ENCODE measurements at regions not wholly inside any gene's neighbourhood (a gene's known extent, or its start where the extent isn't known, plus 50 kb on each side); places are given as distances from the start of the nearest gene placed in this dataset.

GRCh38 chr18:67140495-67140894 lies 376.0 kb downstream of the DSEL start:
- H3K4me1 ChIP-seq, result no peaks in the 10 kb centered on the region
- ATAC-seq (ENCODE audit: low FRiP score in 2 of 2) (no peak), DNase-seq (no peak)
- no peaks in the 10 kb centered on the region for H3K9me3 ChIP-seq
- H3K36me3 ChIP-seq, result no peaks in the 10 kb centered on the region
- no peak for TF ChIP-seq EP300 (IDR thresholded peaks at IDR 0.05)
- no peak for TF ChIP-seq POLR2A (IDR thresholded peaks at IDR 0.05)
- TF ChIP-seq POLR2AphosphoS5 (IDR thresholded peaks at IDR 0.05), result no peak
- TF ChIP-seq, protein P1, sequence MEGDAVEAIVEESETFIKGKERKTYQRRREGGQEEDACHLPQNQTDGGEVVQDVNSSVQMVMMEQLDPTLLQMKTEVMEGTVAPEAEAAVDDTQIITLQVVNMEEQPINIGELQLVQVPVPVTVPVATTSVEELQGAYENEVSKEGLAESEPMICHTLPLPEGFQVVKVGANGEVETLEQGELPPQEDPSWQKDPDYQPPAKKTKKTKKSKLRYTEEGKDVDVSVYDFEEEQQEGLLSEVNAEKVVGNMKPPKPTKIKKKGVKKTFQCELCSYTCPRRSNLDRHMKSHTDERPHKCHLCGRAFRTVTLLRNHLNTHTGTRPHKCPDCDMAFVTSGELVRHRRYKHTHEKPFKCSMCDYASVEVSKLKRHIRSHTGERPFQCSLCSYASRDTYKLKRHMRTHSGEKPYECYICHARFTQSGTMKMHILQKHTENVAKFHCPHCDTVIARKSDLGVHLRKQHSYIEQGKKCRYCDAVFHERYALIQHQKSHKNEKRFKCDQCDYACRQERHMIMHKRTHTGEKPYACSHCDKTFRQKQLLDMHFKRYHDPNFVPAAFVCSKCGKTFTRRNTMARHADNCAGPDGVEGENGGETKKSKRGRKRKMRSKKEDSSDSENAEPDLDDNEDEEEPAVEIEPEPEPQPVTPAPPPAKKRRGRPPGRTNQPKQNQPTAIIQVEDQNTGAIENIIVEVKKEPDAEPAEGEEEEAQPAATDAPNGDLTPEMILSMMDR (IDR thresholded peaks at IDR 0.05), result no peak
- H3K27me3 ChIP-seq, result no peaks in the 10 kb centered on the region
- 79 to 90% methylated on average over 2 of the region's 2 CpGs for WGBS, 2 donors
- H3K27ac ChIP-seq, result no peak overlapping the region
- no peak overlapping the region for H3K4me3 ChIP-seq

DNA sequence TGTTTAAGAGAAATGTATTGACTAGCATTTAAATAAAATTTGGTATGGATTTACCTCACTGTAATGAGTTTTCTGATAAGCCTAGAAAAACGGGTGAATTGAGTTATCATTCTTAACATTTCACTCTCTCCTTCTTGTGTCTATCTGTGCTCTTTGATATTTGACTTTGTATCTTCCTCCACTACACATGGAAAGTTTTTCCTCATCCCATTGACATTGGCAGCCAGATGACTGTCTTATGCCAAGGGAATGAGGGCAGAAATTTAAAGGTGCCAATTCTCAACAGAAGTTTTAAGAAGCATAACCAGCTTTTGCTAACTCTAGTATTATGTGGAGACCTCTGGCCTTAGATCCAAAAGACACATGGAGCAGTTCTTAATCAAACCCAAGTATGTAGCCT lies 376.6 kb downstream of the DSEL start:
- 72% methylated on average over 1 of the region's 1 CpG for WGBS, 2 donors
- no peak overlapping the region for H3K27ac ChIP-seq
- DNase-seq (no peak), ATAC-seq (ENCODE audit: low FRiP score in 2 of 2) (no peak)
- TF ChIP-seq, protein P1 (IDR thresholded peaks at IDR 0.05), result no peak
- no peaks in the 10 kb centered on the region for H3K9me3 ChIP-seq
- no peaks in the 10 kb centered on the region for H3K4me1 ChIP-seq
- H3K27me3 ChIP-seq, result no peaks in the 10 kb centered on the region
- H3K4me3 ChIP-seq, result no peak overlapping the region
- no peaks in the 10 kb centered on the region for H3K36me3 ChIP-seq

DNA sequence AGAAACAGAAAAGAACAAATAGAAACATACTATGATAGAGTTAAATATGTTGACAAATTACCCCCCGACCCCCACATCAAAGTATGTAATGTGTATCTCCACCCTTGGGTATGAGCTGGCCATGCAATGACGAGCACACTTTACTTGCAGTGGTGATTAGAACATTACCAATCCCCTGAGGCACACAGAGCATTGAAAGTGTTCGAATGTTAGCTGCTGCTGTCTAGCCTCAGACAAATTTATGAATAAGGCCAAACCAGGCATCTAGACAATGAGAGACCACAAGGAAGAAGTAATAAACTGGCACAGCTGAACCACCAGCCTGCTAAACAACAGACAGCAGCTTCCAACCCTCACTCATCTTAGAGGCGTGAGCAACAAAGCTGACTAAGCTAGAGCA lies 380.5 kb downstream of the DSEL start:
- whole genome bisulfite sequencing, 2 donors, result 61 to 62% methylated on average over 4 of the region's 4 CpGs
- DNase-seq (no peak), ATAC-seq (ENCODE audit: low FRiP score in 2 of 2) (no peak)
- H3K4me1 ChIP-seq, result no peaks in the 10 kb centered on the region
- H3K27ac ChIP-seq, result no peak overlapping the region
- no peaks in the 10 kb centered on the region for H3K27me3 ChIP-seq
- TF ChIP-seq POLR2AphosphoS5 (IDR thresholded peaks at IDR 0.05), result no peak
- TF ChIP-seq POLR2A (IDR thresholded peaks at IDR 0.05), result no peak
- TF ChIP-seq, protein P1 (IDR thresholded peaks at IDR 0.05), result no peak
- no peak for TF ChIP-seq EP300 (IDR thresholded peaks at IDR 0.05)
- no peaks in the 10 kb centered on the region for H3K36me3 ChIP-seq
- H3K9me3 ChIP-seq, result no peaks in the 10 kb centered on the region
- H3K4me3 ChIP-seq, result no peak overlapping the region

GRCh38 chr18:67134911-67135310 lies 381.6 kb downstream of the DSEL start:
- Histone ChIP-seq H3K27me3 (no peaks in the 10 kb centered on the region), H3K4me3 (no peak overlapping the region), H3K4me1 (no peaks in the 10 kb centered on the region), H3K27ac (no peak overlapping the region), H3K36me3 (no peaks in the 10 kb centered on the region), H3K9me3 (no peaks in the 10 kb centered on the region)
- no peak for ATAC-seq (ENCODE audit: low FRiP score in 2 of 2)
- no peak for DNase-seq
- 69 to 73% methylated on average over 4 of the region's 4 CpGs for WGBS, 2 donors
- TF ChIP-seq EP300 (IDR thresholded peaks at IDR 0.05) (no peak), POLR2A (IDR thresholded peaks at IDR 0.05) (no peak), POLR2AphosphoS5 (IDR thresholded peaks at IDR 0.05) (no peak)
- TF ChIP-seq, protein P1 (IDR thresholded peaks at IDR 0.05), result no peak

DNA sequence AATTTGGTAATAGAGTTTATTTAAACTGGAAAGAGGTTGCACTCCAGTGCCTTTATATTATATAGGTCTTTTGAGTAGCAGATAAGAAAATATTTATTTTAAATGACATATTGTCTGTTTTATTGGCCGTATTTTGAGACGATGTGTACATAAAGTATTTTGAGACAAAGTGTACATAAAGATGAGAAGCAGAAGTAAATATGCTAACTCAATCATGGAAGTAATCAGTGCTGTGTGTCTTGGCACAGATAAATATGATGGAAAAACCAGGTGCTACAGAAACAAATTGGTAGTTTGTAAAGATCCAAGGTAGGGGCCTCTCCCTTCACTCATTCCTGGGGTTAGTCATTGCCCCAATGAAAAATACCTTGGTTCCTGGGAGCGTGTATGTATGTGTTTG lies 382.9 kb downstream of the DSEL start:
- Histone ChIP-seq H3K27ac (no peak overlapping the region), H3K4me1 (no peaks in the 10 kb centered on the region), H3K27me3 (no peaks in the 10 kb centered on the region), H3K9me3 (no peaks in the 10 kb centered on the region), H3K36me3 (no peaks in the 10 kb centered on the region), H3K4me3 (no peak overlapping the region)
- TF ChIP-seq, protein P1 (IDR thresholded peaks at IDR 0.05), result no peak
- TF ChIP-seq EP300 (IDR thresholded peaks at IDR 0.05), result no peak
- TF ChIP-seq POLR2A (IDR thresholded peaks at IDR 0.05), result no peak
- no peak for ATAC-seq (ENCODE audit: low FRiP score in 2 of 2)
- WGBS, 2 donors, result 43 to 52% methylated on average over 3 of the region's 3 CpGs
- DNase-seq, result no peak
